SK-N-SH (cell line): ENCODE measurements at regions not wholly inside any gene's neighbourhood (a gene's known extent, or its start where the extent isn't known, plus 50 kb on each side); places are given as distances from the start of the nearest gene placed in this dataset.

Source experiments
- CTCF ChIA-PET: fragments of 300-600, 350-600 bp; formaldehyde crosslinking; extraction: SDS; loops from one replicate; lab custom pipeline; 2021; lab: Yijun Ruan, JAX
- POLR2A ChIA-PET: fragments of 350-600 bp; sonication (Branson Sonifier 250); formaldehyde crosslinking; extraction: SDS; loops from one replicate; lab custom pipeline; 2020; ENCODE audit warnings: antibody characterized with exemption, inconsistent platforms; lab: Yijun Ruan, JAX
- DNase-seq: peaks from one replicate; pipeline ENCODE4 v3.0.0; 2012
- H2AFZ ChIP-seq: fragments of 200-600 bp; sonication (generic); 2 replicates; pipeline ENCODE4 v1.8.1; 2016; ENCODE audit warnings: antibody characterized with exemption, mild to moderate bottlenecking, low read depth
- H3F3A ChIP-seq: fragments of 200-600 bp; sonication (generic); replicated peaks from 2 replicates; pipeline ENCODE3; 2016; ENCODE audit warnings: antibody characterized with exemption, mild to moderate bottlenecking; ENCODE audit not compliant: insufficient read depth
- H3K27ac ChIP-seq, 2 experiments: fragments of 200-500 bp in 1 of 2; fragments of 200-600 bp in 1 of 2; sonication (Bioruptor generic) in 1 of 2; sonication (generic), shearing (Covaris generic) in 1 of 2; 2 replicates each; pipeline versions ENCODE4 v1.5.1 to v1.6.1; 2014 to 2016; ENCODE audit warnings: low read depth in 2 of 2, inconsistent platforms in 1 of 2, low read length in 1 of 2, mild to moderate bottlenecking in 1 of 2, mixed read lengths in 1 of 2
- H3K27me3 ChIP-seq: fragments of 200-600 bp; sonication (generic), shearing (Covaris generic); 2 replicates; pipeline ENCODE4 v1.6.1; 2016; ENCODE audit warnings: mixed run types; ENCODE audit not compliant: insufficient read depth
- H3K36me3 ChIP-seq, 2 experiments: fragments of 200-500 bp in 1 of 2; fragments of 200-600 bp in 1 of 2; sonication (Bioruptor generic) in 1 of 2; sonication (generic) in 1 of 2; replicated peaks in 1 of 2; 2 replicates each; pipeline versions ENCODE3 to v1.5.1; 2014 to 2016; ENCODE audit warnings: low read length in 1 of 2, mild to moderate bottlenecking in 1 of 2; ENCODE audit not compliant: insufficient read depth in 2 of 2, control insufficient read depth in 1 of 2
- H3K4me1 ChIP-seq, 2 experiments: fragments of 200-500 bp in 1 of 2; fragments of 200-600 bp in 1 of 2; sonication (Bioruptor generic) in 1 of 2; sonication (generic), shearing (Covaris generic) in 1 of 2; 2 replicates each; pipeline versions ENCODE4 v1.5.1 to v1.6.1; 2014 to 2016; ENCODE audit warnings: low read depth in 1 of 2, low read length in 1 of 2, mixed run types in 1 of 2; ENCODE audit not compliant: insufficient read depth in 2 of 2, control insufficient read depth in 1 of 2
- H3K4me2 ChIP-seq: fragments of 200-600 bp; sonication (generic), shearing (Covaris generic); 2 replicates; pipeline ENCODE4 v1.6.1; 2017; ENCODE audit warnings: mixed run types
- H3K4me3 ChIP-seq, 2 experiments: fragments of 200-500 bp in 1 of 2; fragments of 200-600 bp in 1 of 2; sonication (Bioruptor generic) in 1 of 2; sonication (generic), shearing (Covaris generic) in 1 of 2; 2 replicates each; pipeline versions ENCODE4 v1.5.1 to v1.8.1; 2014 to 2016; ENCODE audit warnings: low read depth in 2 of 2, inconsistent platforms in 1 of 2, low read length in 1 of 2, mild to moderate bottlenecking in 1 of 2, mixed read lengths in 1 of 2, moderate library complexity in 1 of 2
- H3K79me2 ChIP-seq: fragments of 200-600 bp; sonication (generic); 2 replicates; pipeline ENCODE4 v1.8.1; 2017; ENCODE audit warnings: mild to moderate bottlenecking; ENCODE audit not compliant: insufficient read depth
- H3K9ac ChIP-seq: fragments of 200-600 bp; sonication (generic); 2 replicates; pipeline ENCODE4 v1.6.1; 2017; ENCODE audit warnings: mixed run types
- H3K9me2 ChIP-seq: fragments of 200-600 bp; sonication (generic); 2 replicates; pipeline ENCODE4 v1.6.1; 2017; ENCODE audit warnings: mixed run types
- H3K9me3 ChIP-seq: fragments of 200-600 bp; sonication (generic); 2 replicates; pipeline ENCODE4 v1.6.1; 2017; ENCODE audit warnings: mixed run types, mild to moderate bottlenecking, moderate library complexity
- H4K20me1 ChIP-seq: fragments of 200-600 bp; sonication (generic); 2 replicates; pipeline ENCODE4 v1.6.1; 2017; ENCODE audit warnings: mild to moderate bottlenecking, mixed run types; ENCODE audit not compliant: insufficient read depth
- EZH2phosphoT487 ChIP-seq: fragments of 200-600 bp; sonication (generic); IDR thresholded peaks from 2 replicates; pipeline ENCODE4 v1.6.1; 2017; ENCODE audit warnings: low read depth, mixed run types, mild to moderate bottlenecking, antibody characterized with exemption, moderate library complexity, borderline replicate concordance
- FOXM1 ChIP-seq: IDR thresholded peaks from 2 replicates; pipeline ENCODE4 v1.4.0; 2012; ENCODE audit warnings: low read depth, mild to moderate bottlenecking
- MEF2A ChIP-seq: IDR thresholded peaks from 2 replicates; pipeline ENCODE4 v1.4.0; 2012; ENCODE audit warnings: low read depth, borderline replicate concordance
- RFX5 ChIP-seq: IDR thresholded peaks from 2 replicates; pipeline ENCODE4 v1.6.1; 2012; ENCODE audit warnings: mild to moderate bottlenecking, improper control_type of control experiment, low read length
- USF2 ChIP-seq: fragments of 150-350 bp; IDR thresholded peaks from 2 replicates; pipeline ENCODE4 v1.6.1; 2017; ENCODE audit warnings: antibody characterized with exemption, low read length, low read depth, borderline replicate concordance
- WGBS: methylation state at CpG from one replicate; pipeline ENCODE4 v1.1.6; 2017; ENCODE audit warnings: low lambda C conversion rate; 5-methylcytosine and 5-hydroxymethylcytosine counted together
- TF ChIP-seq, protein P1 (sequence below): fragments of 200-600 bp; sonication (generic); IDR thresholded peaks from 2 replicates; pipeline ENCODE4 v1.6.1; 2017; ENCODE audit warnings: antibody characterized with exemption, mild to moderate bottlenecking, moderate library complexity
- TF ChIP-seq, protein P2 (sequence below): IDR thresholded peaks from 2 replicates; pipeline ENCODE4 v1.4.0; 2012; ENCODE audit warnings: low read depth
- TF ChIP-seq, protein P3 (sequence below): IDR thresholded peaks from 2 replicates; pipeline ENCODE4 v1.6.1; 2012; ENCODE audit warnings: mild to moderate bottlenecking, low read depth, low read length, moderate library complexity

GRCh38 chrX:28180096-28180495 is 198.8 kb upstream of the DCAF8L1 start (continued):
- TF ChIP-seq USF2 (no peak), MEF2A (no peak), EZH2phosphoT487 (no peak)
- TF ChIP-seq, protein P1, sequence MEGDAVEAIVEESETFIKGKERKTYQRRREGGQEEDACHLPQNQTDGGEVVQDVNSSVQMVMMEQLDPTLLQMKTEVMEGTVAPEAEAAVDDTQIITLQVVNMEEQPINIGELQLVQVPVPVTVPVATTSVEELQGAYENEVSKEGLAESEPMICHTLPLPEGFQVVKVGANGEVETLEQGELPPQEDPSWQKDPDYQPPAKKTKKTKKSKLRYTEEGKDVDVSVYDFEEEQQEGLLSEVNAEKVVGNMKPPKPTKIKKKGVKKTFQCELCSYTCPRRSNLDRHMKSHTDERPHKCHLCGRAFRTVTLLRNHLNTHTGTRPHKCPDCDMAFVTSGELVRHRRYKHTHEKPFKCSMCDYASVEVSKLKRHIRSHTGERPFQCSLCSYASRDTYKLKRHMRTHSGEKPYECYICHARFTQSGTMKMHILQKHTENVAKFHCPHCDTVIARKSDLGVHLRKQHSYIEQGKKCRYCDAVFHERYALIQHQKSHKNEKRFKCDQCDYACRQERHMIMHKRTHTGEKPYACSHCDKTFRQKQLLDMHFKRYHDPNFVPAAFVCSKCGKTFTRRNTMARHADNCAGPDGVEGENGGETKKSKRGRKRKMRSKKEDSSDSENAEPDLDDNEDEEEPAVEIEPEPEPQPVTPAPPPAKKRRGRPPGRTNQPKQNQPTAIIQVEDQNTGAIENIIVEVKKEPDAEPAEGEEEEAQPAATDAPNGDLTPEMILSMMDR, result no peak
- TF ChIP-seq, protein P2, sequence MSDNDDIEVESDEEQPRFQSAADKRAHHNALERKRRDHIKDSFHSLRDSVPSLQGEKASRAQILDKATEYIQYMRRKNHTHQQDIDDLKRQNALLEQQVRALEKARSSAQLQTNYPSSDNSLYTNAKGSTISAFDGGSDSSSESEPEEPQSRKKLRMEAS, result no peak

GRCh38 chrX:28178206-28178605 is 197.0 kb upstream of the DCAF8L1 start:
- DNase-seq, result no peak
- H3K36me3 ChIP-seq, result no peaks in the 10 kb centered on the region
- no peak overlapping the region for H3K27ac ChIP-seq
- no peaks in the 10 kb centered on the region for H3K4me1 ChIP-seq
- no peak overlapping the region for H2AFZ ChIP-seq
- no peaks in the 10 kb centered on the region; the same call in 1 of the 2 replicates for H3K27me3 ChIP-seq
- POLR2A ChIA-PET, result no interaction called here
- no peak overlapping the region for H3K9ac ChIP-seq
- H4K20me1 ChIP-seq, result no peaks in the 10 kb centered on the region
- no peak overlapping the region for H3K4me2 ChIP-seq
- no peaks in the 10 kb centered on the region for H3K9me3 ChIP-seq
- TF ChIP-seq, protein P3, sequence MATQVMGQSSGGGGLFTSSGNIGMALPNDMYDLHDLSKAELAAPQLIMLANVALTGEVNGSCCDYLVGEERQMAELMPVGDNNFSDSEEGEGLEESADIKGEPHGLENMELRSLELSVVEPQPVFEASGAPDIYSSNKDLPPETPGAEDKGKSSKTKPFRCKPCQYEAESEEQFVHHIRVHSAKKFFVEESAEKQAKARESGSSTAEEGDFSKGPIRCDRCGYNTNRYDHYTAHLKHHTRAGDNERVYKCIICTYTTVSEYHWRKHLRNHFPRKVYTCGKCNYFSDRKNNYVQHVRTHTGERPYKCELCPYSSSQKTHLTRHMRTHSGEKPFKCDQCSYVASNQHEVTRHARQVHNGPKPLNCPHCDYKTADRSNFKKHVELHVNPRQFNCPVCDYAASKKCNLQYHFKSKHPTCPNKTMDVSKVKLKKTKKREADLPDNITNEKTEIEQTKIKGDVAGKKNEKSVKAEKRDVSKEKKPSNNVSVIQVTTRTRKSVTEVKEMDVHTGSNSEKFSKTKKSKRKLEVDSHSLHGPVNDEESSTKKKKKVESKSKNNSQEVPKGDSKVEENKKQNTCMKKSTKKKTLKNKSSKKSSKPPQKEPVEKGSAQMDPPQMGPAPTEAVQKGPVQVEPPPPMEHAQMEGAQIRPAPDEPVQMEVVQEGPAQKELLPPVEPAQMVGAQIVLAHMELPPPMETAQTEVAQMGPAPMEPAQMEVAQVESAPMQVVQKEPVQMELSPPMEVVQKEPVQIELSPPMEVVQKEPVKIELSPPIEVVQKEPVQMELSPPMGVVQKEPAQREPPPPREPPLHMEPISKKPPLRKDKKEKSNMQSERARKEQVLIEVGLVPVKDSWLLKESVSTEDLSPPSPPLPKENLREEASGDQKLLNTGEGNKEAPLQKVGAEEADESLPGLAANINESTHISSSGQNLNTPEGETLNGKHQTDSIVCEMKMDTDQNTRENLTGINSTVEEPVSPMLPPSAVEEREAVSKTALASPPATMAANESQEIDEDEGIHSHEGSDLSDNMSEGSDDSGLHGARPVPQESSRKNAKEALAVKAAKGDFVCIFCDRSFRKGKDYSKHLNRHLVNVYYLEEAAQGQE, result no peak
- TF ChIP-seq FOXM1, result no peak
- no peak for TF ChIP-seq RFX5
- TF ChIP-seq, all 33 proteins: peak for 0
- Histone ChIP-seq H3K4me3 (no peak overlapping the region), H3F3A (no peaks in the 10 kb centered on the region), H3K79me2 (no peaks in the 10 kb centered on the region), H3K9me2 (no peaks in the 10 kb centered on the region)
- CTCF ChIA-PET, result interaction anchor here (0.6 to 1.3 kb wide), 2 partner anchors 35 to 36 kb away, joined by 3 to 4 read pairs; no protein-coding TSS in a partner anchor
- no CpG with 5 or more reads among the region's 1 CpG for whole genome bisulfite sequencing
